HG02981 (cell line): ENCODE measurements at regions not wholly inside any gene's neighbourhood (a gene's known extent, or its start where the extent isn't known, plus 50 kb on each side); places are given as distances from the start of the nearest gene placed in this dataset.

Experiments used
- ATAC-seq: cut with Tn5 transposase; IDR thresholded peaks from one replicate; pipeline ENCODE4 v1.9.1; 2021; ENCODE audit warnings: mild to moderate bottlenecking, moderate library complexity; ENCODE audit not compliant: unreplicated experiment

DNA sequence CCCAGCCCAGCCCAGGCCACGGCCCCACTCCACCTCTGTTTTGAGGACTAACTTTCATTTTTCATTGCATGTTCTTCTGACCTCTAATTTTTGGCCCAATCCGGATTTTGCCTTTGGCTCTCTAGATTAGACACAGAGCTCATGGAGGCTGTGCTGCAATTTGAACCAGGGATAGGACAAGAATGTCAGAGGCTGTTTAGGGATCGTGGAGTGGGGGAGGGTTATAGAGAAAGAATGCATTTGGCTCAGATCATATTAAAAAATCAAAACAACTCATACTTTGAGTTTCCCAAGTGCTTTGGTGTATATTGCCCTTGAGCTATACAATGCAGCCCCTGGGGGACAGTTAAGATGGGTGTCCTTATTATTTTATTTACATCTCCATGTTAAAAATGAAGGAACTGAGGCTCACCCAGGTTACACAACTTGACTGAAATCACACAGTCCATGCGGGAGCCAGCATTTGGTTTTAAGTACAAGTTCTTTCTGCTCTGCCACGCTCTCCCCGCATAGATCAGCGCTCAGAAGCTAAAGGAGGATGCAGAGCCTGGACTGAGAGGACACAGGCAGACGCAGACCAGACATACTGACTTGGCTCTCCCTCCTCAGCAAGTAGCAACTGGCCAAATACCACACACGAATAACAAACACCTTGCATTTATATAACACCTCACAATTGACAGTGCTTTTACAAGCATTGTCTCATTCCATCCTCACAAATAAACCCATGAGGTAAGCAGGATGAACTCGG, 126.4 kb upstream of the RAI14 start:
- ATAC-seq, result no peak

GRCh38 chr5:34530637-34531036, 125.5 kb upstream of the RAI14 start:
- no peak for ATAC-seq

GRCh38 chr5:34531751-34532360, 124.3 kb upstream of the RAI14 start:
- ATAC-seq, result no peak

DNA sequence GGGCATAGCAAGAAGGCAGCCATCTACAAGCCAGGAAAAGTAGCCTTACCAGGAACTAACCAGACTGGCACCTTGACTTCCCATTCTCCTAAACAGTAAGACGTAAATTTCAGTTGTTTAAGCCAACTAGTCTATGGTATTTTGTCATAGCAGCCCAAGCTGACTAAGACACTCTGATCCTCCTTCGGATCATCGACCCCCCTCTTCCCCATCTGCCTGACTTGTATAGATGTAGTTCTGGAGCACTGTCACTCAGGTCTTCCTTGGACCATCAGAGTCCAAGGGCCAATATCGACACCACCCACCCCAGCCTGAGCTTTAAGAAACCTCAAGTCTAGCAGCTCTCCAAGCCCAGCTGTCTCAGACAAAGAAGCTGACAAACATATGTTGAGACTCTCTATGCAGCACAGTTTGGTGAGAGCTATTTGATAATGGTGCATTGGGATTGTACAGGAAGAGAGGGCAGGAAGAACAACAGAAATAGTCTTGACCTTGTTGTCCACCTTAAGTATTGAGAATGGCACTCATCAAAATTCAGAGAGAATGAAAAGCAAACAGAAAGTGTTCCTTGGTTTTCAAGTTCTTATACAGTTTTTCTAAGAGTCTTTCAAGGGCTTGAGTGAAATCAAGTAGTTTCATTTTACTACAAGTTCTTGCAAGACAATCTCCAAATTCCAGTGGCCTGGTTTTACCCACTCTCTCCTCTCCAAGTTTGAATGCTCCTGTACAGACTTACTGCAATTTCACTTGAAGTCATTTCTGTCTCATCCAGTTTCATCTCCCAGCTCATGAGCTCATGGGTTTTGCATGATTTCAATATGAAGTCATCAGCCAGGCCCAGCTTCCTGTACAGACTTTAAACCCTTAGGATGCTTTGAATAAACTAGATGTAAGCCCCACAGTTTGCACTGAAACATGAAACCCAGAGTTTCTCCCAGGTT, 122.3 kb upstream of the RAI14 start:
- peak; percentile 82 for ATAC-seq

DNA sequence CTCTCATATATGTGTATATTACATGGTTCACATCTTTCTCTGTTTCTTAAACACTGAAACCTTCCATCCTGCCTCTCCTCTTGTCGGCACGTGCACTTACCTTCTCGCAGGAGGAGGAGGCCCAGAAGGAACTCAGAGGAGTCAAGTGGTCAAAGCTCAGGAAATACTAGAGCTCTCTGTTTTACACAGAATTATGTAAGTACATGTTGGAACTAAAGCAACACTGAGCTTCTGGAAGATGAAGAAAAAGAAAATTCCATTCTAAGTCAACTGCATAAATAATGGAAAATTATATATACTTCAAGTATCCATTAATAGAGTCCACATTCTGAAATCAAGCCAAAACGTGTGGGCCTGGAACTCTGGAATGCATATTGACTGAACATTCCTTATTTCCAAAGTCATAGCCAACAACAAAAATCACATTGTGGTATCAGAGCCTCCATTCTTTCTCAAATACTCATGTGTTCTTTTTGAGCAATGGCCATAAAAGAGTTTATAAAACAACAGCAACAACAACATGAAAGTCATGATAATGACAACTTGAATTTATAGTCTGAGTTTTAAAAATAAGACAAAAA, 121.5 kb upstream of the RAI14 start:
- ATAC-seq, result no peak

DNA sequence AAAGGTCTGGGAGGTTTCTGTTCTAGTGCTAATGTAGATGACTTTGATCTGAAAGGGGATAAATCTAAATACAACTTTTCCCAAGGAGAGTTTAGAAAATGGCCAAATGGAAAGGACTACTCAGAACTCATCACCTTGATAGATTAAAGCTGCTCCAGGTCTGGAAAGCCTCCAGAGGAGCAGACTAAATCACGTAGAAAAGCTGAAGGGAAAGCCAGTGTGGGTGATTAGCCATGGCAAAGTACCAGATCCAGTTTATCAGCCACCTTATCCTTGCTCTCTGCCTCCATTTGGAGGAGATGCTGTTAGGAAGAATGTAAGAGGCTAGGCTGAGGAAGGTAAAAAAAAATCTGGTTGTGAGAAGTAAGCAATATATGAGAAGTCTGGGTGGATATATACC, 120.7 kb upstream of the RAI14 start:
- no peak for ATAC-seq

DNA sequence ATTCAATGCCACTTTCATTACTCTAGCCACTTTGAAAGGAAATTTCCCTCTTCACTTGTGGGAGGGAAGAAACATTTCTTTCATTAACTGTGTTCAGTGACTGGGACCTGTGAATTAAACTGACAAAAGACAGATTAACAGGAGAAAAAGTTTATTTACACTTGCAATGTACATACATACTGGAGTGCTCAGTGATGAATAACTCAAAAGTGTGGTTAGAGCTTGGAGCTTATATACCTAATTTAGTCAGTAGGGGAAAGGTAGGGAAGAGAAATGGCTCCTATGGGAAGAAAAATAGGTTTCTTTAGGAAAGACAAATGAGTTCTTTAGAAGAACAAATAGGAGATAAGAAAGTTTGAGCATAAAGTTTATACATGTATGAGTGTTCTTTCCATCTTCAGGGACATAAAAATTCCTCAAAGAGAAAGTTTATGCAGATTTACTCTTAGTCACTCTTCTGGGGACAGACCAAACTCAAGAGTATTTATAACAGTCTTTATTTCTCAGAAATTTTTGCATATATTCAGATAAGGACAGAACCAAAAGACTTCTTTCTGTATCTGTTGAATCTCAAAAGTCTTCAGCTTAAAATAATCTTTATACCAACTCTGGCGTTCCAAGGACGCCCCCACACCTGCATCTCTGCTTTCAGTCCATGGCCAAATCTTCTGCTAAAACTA, 120.0 kb upstream of the RAI14 start:
- no peak for ATAC-seq

- ATAC-seq, result no peak
Measured at GRCh38 chr5:34536699-34537098, 119.4 kb upstream of the RAI14 start.

GRCh38 chr5:34538026-34538672, 118.0 kb upstream of the RAI14 start:
- ATAC-seq, result no peak

DNA sequence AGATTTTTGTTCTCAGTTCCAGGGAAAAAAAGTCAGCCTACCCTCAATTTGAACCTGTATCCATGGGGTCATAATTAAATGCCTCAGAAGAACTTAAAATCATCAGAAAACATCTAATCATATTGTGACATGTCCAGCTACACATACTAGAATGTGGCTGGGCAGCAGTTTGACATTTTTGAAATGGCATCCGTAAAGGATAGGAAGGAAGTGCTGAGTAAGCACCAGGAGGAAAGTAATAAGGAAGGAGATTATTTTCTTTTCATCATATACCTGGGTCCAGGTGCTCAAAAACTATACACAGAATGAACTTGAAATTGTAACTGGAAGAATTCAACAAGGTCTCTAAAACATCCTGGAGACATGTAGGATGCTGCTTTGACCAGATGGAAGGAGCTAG, 116.9 kb upstream of the RAI14 start:
- no peak for ATAC-seq

- ATAC-seq, result no peak
Measured at GRCh38 chr5:34541067-34541466, 115.1 kb upstream of the RAI14 start.

- ATAC-seq, result no peak
Measured at GRCh38 chr5:34542818-34543217, 113.3 kb upstream of the RAI14 start.

GRCh38 chr5:34543687-34544086, 112.4 kb upstream of the RAI14 start:
- no peak for ATAC-seq

GRCh38 chr5:34544403-34544802, 111.7 kb upstream of the RAI14 start:
- no peak for ATAC-seq

DNA sequence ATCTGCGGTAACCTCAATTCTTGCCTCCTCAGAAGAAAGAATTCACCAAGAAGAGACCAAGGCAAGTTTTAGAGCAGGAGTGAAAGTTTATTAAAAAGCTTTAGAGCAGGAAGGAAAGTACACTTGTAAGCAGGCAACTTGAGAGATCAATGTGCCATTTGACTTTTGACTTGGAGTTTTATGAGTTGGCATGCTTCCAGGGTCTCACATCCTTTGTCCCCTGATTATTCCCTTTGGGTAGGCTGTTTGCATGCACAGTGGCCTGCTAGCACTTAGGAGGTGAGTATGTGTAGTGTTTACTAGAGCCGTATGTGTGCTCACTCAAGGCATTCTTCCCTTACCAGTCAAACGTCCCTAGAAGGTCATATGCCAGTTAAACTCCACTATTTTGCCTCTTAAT, 111.0 kb upstream of the RAI14 start:
- no peak for ATAC-seq

GRCh38 chr5:34545626-34546025, 110.5 kb upstream of the RAI14 start:
- ATAC-seq, result no peak

DNA sequence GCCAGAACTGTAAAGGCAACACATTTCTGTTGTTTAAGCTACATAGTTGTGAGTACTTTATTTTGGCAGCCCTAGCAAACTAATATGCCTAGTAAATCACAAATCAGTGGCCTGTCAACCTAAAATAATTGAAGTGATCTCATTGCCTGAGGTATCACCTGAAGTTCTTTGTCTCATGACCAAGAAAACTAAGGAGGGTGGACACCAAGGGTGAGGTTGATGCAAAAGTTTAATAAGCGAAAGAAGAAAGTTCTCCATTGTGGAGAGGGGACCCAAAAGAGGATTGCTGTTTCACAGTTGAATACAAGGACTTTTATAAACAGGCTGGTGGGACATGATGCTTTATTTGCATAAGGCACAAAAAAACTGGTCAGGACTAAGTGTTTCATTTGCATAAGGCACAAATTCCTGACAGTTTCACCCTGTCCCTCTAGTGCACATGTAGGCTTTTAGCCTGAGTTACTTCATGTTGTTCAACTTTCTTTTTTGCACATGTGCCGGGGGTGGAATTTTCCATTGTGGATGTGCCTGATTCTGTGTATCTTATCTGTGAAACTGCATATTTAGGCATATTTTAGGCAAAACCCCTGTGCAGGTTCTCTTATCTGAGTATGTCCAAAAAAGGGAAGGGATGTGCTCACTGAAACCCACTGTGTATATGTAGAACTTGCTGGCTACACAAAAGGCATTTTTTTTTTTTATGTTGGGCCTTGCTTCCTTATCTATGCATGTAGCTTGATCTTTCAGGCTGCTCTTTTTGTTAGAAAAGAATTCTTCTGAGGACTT, 108.6 kb upstream of the RAI14 start:
- ATAC-seq, result no peak

DNA sequence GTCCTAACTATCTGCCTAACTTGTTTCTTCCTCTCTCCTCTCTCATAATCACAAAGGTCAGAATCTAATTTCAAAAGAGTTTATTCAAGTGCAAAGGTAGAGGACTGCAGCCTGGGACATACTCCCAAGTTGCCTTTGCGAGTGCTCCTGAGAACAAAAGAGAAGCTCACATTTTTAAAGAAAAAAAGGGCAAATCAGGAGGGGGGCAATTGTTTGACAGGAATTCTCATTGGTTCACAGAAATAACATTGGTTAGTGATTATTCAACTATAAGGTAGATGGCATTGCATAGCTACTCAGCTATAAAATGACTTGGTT, 108.1 kb upstream of the RAI14 start:
- ATAC-seq, result no peak

GRCh38 chr5:34550247-34550646, 105.9 kb upstream of the RAI14 start:
- no peak for ATAC-seq

- ATAC-seq, result no peak
Measured at GRCh38 chr5:34550964-34551363, 105.2 kb upstream of the RAI14 start.
